ENCODE measurements at regions not wholly inside any gene's neighbourhood (a gene's known extent, or its start where the extent isn't known, plus 50 kb on each side); places are given as distances from the start of the nearest gene placed in this dataset.

- TF ChIP-seq POLR2A (IDR thresholded peaks at IDR 0.05) (no peak), CTCF (IDR thresholded peaks at IDR 0.05 in 8 of 11, conservative IDR thresholded peaks at IDR 0.05 in 3 of 11) (no peak)
Measured at GRCh38 chr21:39004634-39005501, 178.4 kb downstream of the PSMG1 start.
